Activated naive CD4-positive, alpha-beta T cell treated with anti-CD3 and anti-CD28 coated beads, Interleukin-2, amount 10 ng/mL, durations not matched to agents 7 days and 5 days (primary cell): ENCODE measurements at regions not wholly inside any gene's neighbourhood (a gene's known extent, or its start where the extent isn't known, plus 50 kb on each side); places are given as distances from the start of the nearest gene placed in this dataset.

Experiments
- CTCF ChIA-PET: fragments of 350-600 bp; sonication (Branson Sonifier 250); formaldehyde crosslinking; loops from one replicate; lab custom pipeline; 2021; ENCODE audit warnings: antibody characterized with exemption; lab: Charles Lee
- DNase-seq: peaks from one replicate; pipeline ENCODE4 v3.0.0-alpha.2; 2020
- H3K27ac Mint-ChIP-seq: one replicate; pipeline ENCODE4 v1.8.0; 2021; ENCODE audit warnings: mild to moderate bottlenecking, moderate library complexity, mixed read lengths
- H3K27me3 Mint-ChIP-seq: one replicate; pipeline ENCODE4 v1.8.0; 2021; ENCODE audit warnings: mild to moderate bottlenecking, mixed read lengths
- H3K36me3 Mint-ChIP-seq: one replicate; pipeline ENCODE4 v1.8.0; 2021; ENCODE audit warnings: mixed read lengths
- H3K4me1 Mint-ChIP-seq: one replicate; pipeline ENCODE4 v1.8.0; 2021; ENCODE audit warnings: mixed read lengths
- H3K4me3 Mint-ChIP-seq: one replicate; pipeline ENCODE4 v1.8.0; 2021; ENCODE audit warnings: mild to moderate bottlenecking, moderate library complexity, mixed read lengths
- H3K9me3 Mint-ChIP-seq: one replicate; pipeline ENCODE4 v1.8.0; 2021; ENCODE audit warnings: mixed read lengths

GRCh38 chr21:35215870-35216269 lies 166.8 kb upstream of the RUNX1 start:
- no peak for DNase-seq
- Mint-ChIP-seq H3K9me3 (no peaks in the 10 kb centered on the region), H3K27me3 (no peaks in the 10 kb centered on the region), H3K4me3 (no peak overlapping the region), H3K4me1 (peaks cover 3% of the 10 kb centered on the region), H3K36me3 (no peaks in the 10 kb centered on the region), H3K27ac (no peak overlapping the region)
- CTCF ChIA-PET = interaction anchor here (0.8 kb wide), 1 partner anchor 10 kb away, joined by 3 read pairs; no protein-coding TSS in a partner anchor

GRCh38 chr21:35212393-35213127 lies 163.5 kb upstream of the RUNX1 start:
- no peak for DNase-seq
- Mint-ChIP-seq H3K27me3 (no peaks in the 10 kb centered on the region), H3K4me1 (no peaks in the 10 kb centered on the region), H3K36me3 (no peaks in the 10 kb centered on the region), H3K9me3 (peaks cover 13% of the 10 kb centered on the region), H3K27ac (no peak overlapping the region), H3K4me3 (no peak overlapping the region)
- CTCF ChIA-PET = no interaction called here

DNA sequence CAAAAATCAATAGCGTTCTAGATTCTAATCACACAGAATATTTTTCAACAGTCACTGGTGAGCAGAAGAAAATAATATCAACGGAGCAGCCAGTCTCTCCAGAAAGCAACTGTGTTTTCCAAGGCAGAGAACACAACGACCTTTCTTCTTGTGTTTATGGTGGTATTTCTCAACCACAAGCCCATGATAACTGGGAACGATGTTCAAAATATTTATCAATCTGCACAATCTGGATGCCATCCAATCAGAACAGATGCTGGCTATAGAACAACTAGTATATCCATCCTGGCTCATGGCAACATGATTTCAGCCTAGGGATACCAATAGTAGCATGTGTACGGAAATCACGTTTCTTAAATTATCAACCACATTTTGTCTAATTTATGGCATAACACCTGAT lies 162.7 kb upstream of the RUNX1 start:
- Mint-ChIP-seq H3K36me3 (no peaks in the 10 kb centered on the region), H3K4me3 (no peak overlapping the region), H3K4me1 (peaks cover under 1% of the 10 kb centered on the region), H3K9me3 (peaks cover 13% of the 10 kb centered on the region), H3K27ac (no peak overlapping the region), H3K27me3 (peaks cover 2% of the 10 kb centered on the region)
- DNase-seq = no peak
- CTCF ChIA-PET = no interaction called here

DNA sequence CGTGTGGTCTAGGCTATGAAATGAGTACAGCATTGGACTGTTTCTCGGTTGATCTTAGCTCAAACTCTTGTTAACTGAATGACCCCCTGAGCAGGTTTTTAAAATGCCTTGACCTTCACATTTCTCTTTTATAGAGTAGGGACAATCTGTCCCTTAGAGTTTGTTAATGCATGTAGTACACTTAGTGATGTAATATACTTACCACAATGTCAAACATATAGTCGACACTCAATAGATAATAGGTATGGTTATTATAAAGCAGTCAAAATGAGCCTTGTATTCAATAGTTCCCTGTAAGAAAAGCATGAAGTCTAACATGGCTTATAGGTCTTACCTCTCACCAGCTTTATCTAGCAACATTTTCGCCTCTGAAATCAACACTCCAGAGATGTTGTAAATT lies 161.0 kb upstream of the RUNX1 start:
- H3K9me3 Mint-ChIP-seq = peaks cover 13% of the 10 kb centered on the region
- peaks cover 18% of the 10 kb centered on the region for H3K4me1 Mint-ChIP-seq
- H3K27me3 Mint-ChIP-seq = peaks cover 11% of the 10 kb centered on the region
- no peak for DNase-seq
- no peak overlapping the region for H3K27ac Mint-ChIP-seq
- CTCF ChIA-PET = no interaction called here
- no peaks in the 10 kb centered on the region for H3K36me3 Mint-ChIP-seq
- no peak overlapping the region for H3K4me3 Mint-ChIP-seq

- no peak overlapping the region for H3K27ac Mint-ChIP-seq
- no peak overlapping the region for H3K4me3 Mint-ChIP-seq
- peaks cover 13% of the 10 kb centered on the region for H3K9me3 Mint-ChIP-seq
- peaks cover 11% of the 10 kb centered on the region for H3K27me3 Mint-ChIP-seq
- no peaks in the 10 kb centered on the region for H3K36me3 Mint-ChIP-seq
- CTCF ChIA-PET = no interaction called here
- DNase-seq = no peak
- H3K4me1 Mint-ChIP-seq = peaks cover 24% of the 10 kb centered on the region
Measured at GRCh38 chr21:35208810-35209517, 159.9 kb upstream of the RUNX1 start.

- Mint-ChIP-seq H3K27me3 (peaks cover 11% of the 10 kb centered on the region), H3K4me1 (peaks cover 24% of the 10 kb centered on the region), H3K4me3 (no peak overlapping the region), H3K27ac (no peak overlapping the region), H3K9me3 (peaks cover 13% of the 10 kb centered on the region), H3K36me3 (no peaks in the 10 kb centered on the region)
- CTCF ChIA-PET = no interaction called here
- DNase-seq = no peak
Measured at GRCh38 chr21:35208104-35208503, 159.0 kb upstream of the RUNX1 start.

DNA sequence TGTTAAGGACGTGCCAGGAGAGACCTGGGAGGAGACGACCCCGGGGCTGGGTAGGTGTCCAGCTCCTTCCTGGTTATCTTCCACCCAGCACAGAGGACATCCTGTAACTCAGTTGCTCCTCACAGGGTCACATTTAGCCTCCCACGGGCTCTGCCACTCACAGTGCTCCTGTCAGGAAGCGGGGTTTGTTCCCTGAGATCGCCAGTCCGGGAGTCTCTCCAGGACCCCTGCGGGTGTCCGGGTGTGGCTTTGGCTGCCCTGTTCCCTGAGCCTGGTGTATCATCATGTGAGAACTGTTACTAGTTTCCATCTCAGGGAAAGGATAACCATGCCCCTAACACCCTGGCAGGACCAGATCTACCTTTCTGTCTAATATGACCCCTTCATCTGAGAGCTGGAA lies 158.2 kb upstream of the RUNX1 start:
- Mint-ChIP-seq H3K4me3 (no peak overlapping the region), H3K27me3 (peaks cover 11% of the 10 kb centered on the region), H3K9me3 (peaks cover 13% of the 10 kb centered on the region), H3K4me1 (peaks cover 24% of the 10 kb centered on the region), H3K36me3 (no peaks in the 10 kb centered on the region), H3K27ac (no peak overlapping the region)
- CTCF ChIA-PET = no interaction called here
- DNase-seq = no peak

DNA sequence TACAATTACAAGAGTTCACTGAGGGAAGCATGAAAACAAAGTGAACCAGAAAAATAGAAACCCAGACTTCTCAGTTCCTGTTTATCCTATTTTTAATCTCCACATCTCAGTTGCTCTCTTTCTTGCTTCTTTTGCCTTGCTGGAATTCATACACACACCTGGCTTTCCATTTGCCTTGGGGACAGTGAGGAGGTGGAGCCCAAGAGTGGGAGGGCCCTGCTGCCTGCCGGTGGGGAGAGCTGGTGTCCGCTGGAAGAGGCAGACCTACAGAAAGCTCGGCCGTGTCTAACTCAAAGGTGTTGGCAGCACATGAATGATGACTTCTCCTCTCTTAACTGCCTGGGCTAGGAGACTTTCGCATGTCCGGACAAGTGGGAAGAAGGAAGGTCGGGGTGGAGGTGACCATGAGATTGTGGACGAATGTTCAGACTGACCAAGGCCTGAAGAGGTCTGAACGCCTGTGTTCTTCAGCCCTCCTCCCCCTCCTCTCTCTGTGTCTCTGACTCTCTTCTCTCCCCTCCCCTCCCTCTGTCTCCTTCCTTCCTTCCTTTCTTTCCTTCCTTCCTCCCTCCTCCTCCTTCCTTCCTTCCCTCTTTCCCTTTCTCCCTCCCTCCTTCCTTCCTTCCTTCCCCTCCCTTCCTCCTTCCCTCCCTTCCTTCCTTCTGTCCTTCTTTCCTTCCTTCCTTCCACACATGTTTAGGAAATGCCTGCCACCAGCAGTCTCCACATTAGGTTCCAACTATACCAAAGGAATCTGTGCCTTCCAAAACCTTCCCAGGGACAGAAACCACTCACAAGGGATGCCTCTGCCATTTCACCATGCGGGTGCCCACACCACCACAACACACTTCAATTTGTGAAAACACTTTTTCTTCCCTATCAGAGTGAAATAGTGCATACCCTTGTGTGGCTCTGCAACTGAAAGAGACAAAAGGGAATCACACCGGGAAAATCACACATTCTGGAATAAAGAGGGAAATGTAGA lies 157.3 kb upstream of the RUNX1 start:
- peaks cover 13% of the 10 kb centered on the region for H3K9me3 Mint-ChIP-seq
- CTCF ChIA-PET = interaction anchor here (1.5 kb wide), 1 partner anchor 10 kb away, joined by 3 read pairs; no protein-coding TSS in a partner anchor
- H3K27me3 Mint-ChIP-seq = peaks cover 11% of the 10 kb centered on the region
- DNase-seq = no peak
- H3K4me3 Mint-ChIP-seq = no peak overlapping the region
- no peaks in the 10 kb centered on the region for H3K36me3 Mint-ChIP-seq
- H3K4me1 Mint-ChIP-seq = peaks cover 24% of the 10 kb centered on the region
- H3K27ac Mint-ChIP-seq = peak overlapping the region; percentile 63

- CTCF ChIA-PET = interaction anchor here (0.9 to 1.5 kb wide), 8 partner anchors 11 to 317 kb away, joined by 3 to 8 read pairs (median 3); no protein-coding TSS in a partner anchor
- no peaks in the 10 kb centered on the region for H3K36me3 Mint-ChIP-seq
- no peak overlapping the region for H3K27ac Mint-ChIP-seq
- H3K27me3 Mint-ChIP-seq = peaks cover 11% of the 10 kb centered on the region
- H3K9me3 Mint-ChIP-seq = peaks cover 7% of the 10 kb centered on the region
- peak overlapping the region; percentile 67 for H3K4me3 Mint-ChIP-seq
- peaks cover 24% of the 10 kb centered on the region for H3K4me1 Mint-ChIP-seq
- no peak for DNase-seq
Measured at GRCh38 chr21:35204850-35205541, 155.9 kb upstream of the RUNX1 start.

DNA sequence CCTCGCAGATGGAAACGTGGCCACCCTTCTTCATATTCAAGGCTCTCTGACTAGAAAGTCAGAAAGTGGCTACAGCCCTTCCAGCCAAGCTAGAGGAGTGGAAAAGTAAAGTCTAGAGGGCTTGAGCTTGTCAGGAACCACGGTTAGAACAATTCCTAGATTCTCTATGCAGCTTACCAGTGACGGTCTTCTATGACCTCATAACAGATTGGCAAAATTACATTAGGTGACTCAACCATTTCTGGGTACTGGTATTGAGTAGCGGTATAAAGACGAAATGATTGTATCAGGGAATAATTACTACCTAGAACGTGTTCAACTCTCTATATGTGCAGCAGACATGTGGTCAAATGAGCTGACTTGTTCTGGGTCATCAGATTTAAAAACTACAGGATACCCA lies 155.0 kb upstream of the RUNX1 start:
- Mint-ChIP-seq H3K4me3 (no peak overlapping the region), H3K36me3 (no peaks in the 10 kb centered on the region), H3K27ac (no peak overlapping the region), H3K27me3 (peaks cover 11% of the 10 kb centered on the region), H3K9me3 (no peaks in the 10 kb centered on the region), H3K4me1 (peaks cover 24% of the 10 kb centered on the region)
- CTCF ChIA-PET = interaction anchor here (1.0 to 1.5 kb wide), 4 partner anchors 18 to 314 kb away, joined by 3 to 8 read pairs (median 4); no protein-coding TSS in a partner anchor
- DNase-seq = no peak

GRCh38 chr21:35203093-35203977 lies 154.2 kb upstream of the RUNX1 start:
- Mint-ChIP-seq H3K4me3 (no peak overlapping the region), H3K4me1 (peaks cover 26% of the 10 kb centered on the region), H3K36me3 (no peaks in the 10 kb centered on the region), H3K9me3 (no peaks in the 10 kb centered on the region), H3K27ac (no peak overlapping the region), H3K27me3 (peaks cover 11% of the 10 kb centered on the region)
- CTCF ChIA-PET = interaction anchor here (1.0 to 1.1 kb wide), 2 partner anchors 197 to 314 kb away, joined by 3 to 4 read pairs; no protein-coding TSS in a partner anchor
- DNase-seq = no peak

GRCh38 chr21:35202431-35202830 lies 153.3 kb upstream of the RUNX1 start:
- Mint-ChIP-seq H3K4me1 (peaks cover 27% of the 10 kb centered on the region), H3K36me3 (no peaks in the 10 kb centered on the region), H3K9me3 (no peaks in the 10 kb centered on the region), H3K4me3 (no peak overlapping the region), H3K27ac (no peak overlapping the region), H3K27me3 (peaks cover 11% of the 10 kb centered on the region)
- DNase-seq = no peak
- CTCF ChIA-PET = no interaction called here
